ENCODE measurements at regions not wholly inside any gene's neighbourhood (a gene's known extent, or its start where the extent isn't known, plus 50 kb on each side); places are given as distances from the start of the nearest gene placed in this dataset.

GRCh38 chr11:111035746-111036145 is 209.8 kb upstream of the POU2AF2 start:
- no peak for DNase-seq (ENCODE audit: low read depth in 2 of 2)

GRCh38 chr11:111026241-111026640 is 219.3 kb upstream of the POU2AF2 start:
- no peak for DNase-seq (ENCODE audit: low read depth in 2 of 2)

GRCh38 chr11:111021131-111021530 is 224.4 kb upstream of the POU2AF2 start:
- no peak for DNase-seq (ENCODE audit: low read depth in 2 of 2)

- no peak for DNase-seq (ENCODE audit: low read depth in 2 of 2)
These were observed 225.5 kb upstream of the POU2AF2 start for GRCh38 chr11:111019871-111020670.

GRCh38 chr11:111019451-111019850 is 226.1 kb upstream of the POU2AF2 start:
- DNase-seq (ENCODE audit: low read depth in 2 of 2), result no peak

GRCh38 chr11:111018566-111018965 is 227.0 kb upstream of the POU2AF2 start:
- no peak for DNase-seq (ENCODE audit: low read depth in 2 of 2)

GRCh38 chr11:111012491-111012890 is 233.0 kb upstream of the POU2AF2 start:
- no peak for DNase-seq (ENCODE audit: low read depth in 2 of 2)

GRCh38 chr11:111011275-111011594 is 234.3 kb upstream of the POU2AF2 start:
- no peak for DNase-seq (ENCODE audit: low read depth in 2 of 2)

GRCh38 chr11:111010391-111011274 is 234.9 kb upstream of the POU2AF2 start:
- DNase-seq (ENCODE audit: low read depth in 2 of 2), result no peak

- no peak for DNase-seq (ENCODE audit: low read depth in 2 of 2)
These were observed 239.3 kb upstream of the POU2AF2 start for GRCh38 chr11:111006227-111006626.

GRCh38 chr11:111001986-111002611 is 243.4 kb upstream of the POU2AF2 start:
- peak; percentile 74 to 79 for DNase-seq (ENCODE audit: low read depth in 2 of 2)

GRCh38 chr11:111001081-111001430 is 244.5 kb upstream of the POU2AF2 start:
- peak; percentile 63 to 65 for DNase-seq (ENCODE audit: low read depth in 2 of 2)

GRCh38 chr11:111000400-111001080 is 245.0 kb upstream of the POU2AF2 start:
- DNase-seq (ENCODE audit: low read depth in 2 of 2), result no peak

- DNase-seq (ENCODE audit: low read depth in 2 of 2), result no peak
These were observed 253.0 kb upstream of the POU2AF2 start for GRCh38 chr11:110992481-110992880.

- DNase-seq (ENCODE audit: low read depth in 2 of 2), result peak in 1 of 2 experiments; percentile 49
These were observed 253.7 kb upstream of the POU2AF2 start for GRCh38 chr11:110991661-110992355.

GRCh38 chr11:110990311-110990710 is 255.2 kb upstream of the POU2AF2 start:
- no peak for DNase-seq (ENCODE audit: low read depth in 2 of 2)

GRCh38 chr11:110989428-110990133 is 255.9 kb upstream of the POU2AF2 start:
- DNase-seq (ENCODE audit: low read depth in 2 of 2), result peak; percentile 61 to 68

GRCh38 chr11:110988671-110989070 is 256.9 kb upstream of the POU2AF2 start:
- DNase-seq (ENCODE audit: low read depth in 2 of 2), result peak in 1 of 2 experiments; percentile 34

GRCh38 chr11:110986016-110986415 is 259.5 kb upstream of the POU2AF2 start:
- DNase-seq (ENCODE audit: low read depth in 2 of 2), result no peak

GRCh38 chr11:110985547-110985946 is 260.0 kb upstream of the POU2AF2 start:
- DNase-seq (ENCODE audit: low read depth in 2 of 2), result no peak

- no peak for DNase-seq (ENCODE audit: low read depth in 2 of 2)
These were observed 260.8 kb upstream of the POU2AF2 start for GRCh38 chr11:110984693-110985092.

All from fibroblast of skin of left quadriceps (primary cell).